OCI-LY1 (cell line): ENCODE measurements at regions not wholly inside any gene's neighbourhood (a gene's known extent, or its start where the extent isn't known, plus 50 kb on each side); places are given as distances from the start of the nearest gene placed in this dataset.

ENCODE experiments used
- H2AFZ ChIP-seq: fragments of 200-600 bp; sonication (generic), shearing (Covaris generic); 2 replicates; pipeline ENCODE4 v1.6.0; 2014; ENCODE audit warnings: antibody characterized with exemption, mild to moderate bottlenecking, low read length
- H3F3A ChIP-seq: fragments of 200-600 bp; sonication (generic), shearing (Covaris generic); 2 replicates; pipeline ENCODE4 v1.6.0; 2014; ENCODE audit warnings: mild to moderate bottlenecking, antibody characterized with exemption, low read length, moderate library complexity; ENCODE audit not compliant: insufficient read depth
- H3K27ac ChIP-seq: fragments of 200-600 bp; sonication (generic); 2 replicates; pipeline ENCODE4 v1.5.1; 2014; ENCODE audit warnings: low read length, mixed run types, mild to moderate bottlenecking, low read depth; ENCODE audit not compliant: poor library complexity, severe bottlenecking
- H3K27me3 ChIP-seq: fragments of 200-600 bp; sonication (generic); 2 replicates; pipeline ENCODE4 v1.6.0; 2014; ENCODE audit warnings: antibody characterized with exemption, mild to moderate bottlenecking, low read length, moderate library complexity; ENCODE audit not compliant: insufficient read depth
- H3K36me3 ChIP-seq: fragments of 200-600 bp; sonication (generic); 2 replicates; pipeline ENCODE4 v1.6.1; 2014; ENCODE audit warnings: mild to moderate bottlenecking, antibody characterized with exemption, low read length, moderate library complexity, mixed read lengths; ENCODE audit not compliant: insufficient read depth
- H3K4me1 ChIP-seq: fragments of 200-600 bp; sonication (generic); 2 replicates; pipeline ENCODE4 v1.5.1; 2014; ENCODE audit warnings: mild to moderate bottlenecking, low read length, moderate library complexity; ENCODE audit not compliant: insufficient read depth, severe bottlenecking
- H3K4me2 ChIP-seq: fragments of 200-600 bp; sonication (generic), shearing (Covaris generic); 2 replicates; pipeline ENCODE4 v1.6.1; 2014; ENCODE audit warnings: low read length
- H3K4me3 ChIP-seq: fragments of 200-600 bp; sonication (generic); 2 replicates; pipeline ENCODE4 v1.5.1; 2014; ENCODE audit warnings: low read length, low read depth, mild to moderate bottlenecking, mixed read lengths; ENCODE audit not compliant: poor library complexity, severe bottlenecking
- H3K79me2 ChIP-seq: fragments of 200-600 bp; shearing (Covaris generic); 2 replicates; pipeline ENCODE4 v1.6.1; 2016; ENCODE audit warnings: mixed run types, low read length, mixed read lengths; ENCODE audit not compliant: insufficient read depth
- H3K9ac ChIP-seq: fragments of 200-600 bp; sonication (generic), shearing (Covaris generic); 2 replicates; pipeline ENCODE4 v1.6.1; 2014; ENCODE audit warnings: mild to moderate bottlenecking, low read length, mixed read lengths
- H3K9me2 ChIP-seq: fragments of 200-600 bp; sonication (generic), shearing (Covaris generic); 2 replicates; pipeline ENCODE4 v1.6.1; 2014; ENCODE audit warnings: low read depth, mild to moderate bottlenecking, low read length, mixed read lengths
- H3K9me3 ChIP-seq: fragments of 200-600 bp; shearing (Covaris generic); 2 replicates; pipeline ENCODE4 v1.6.1; 2014; ENCODE audit warnings: low read length, mixed read lengths
- H4K20me1 ChIP-seq: fragments of 200-600 bp; sonication (generic), shearing (Covaris generic); 2 replicates; pipeline ENCODE4 v1.6.0; 2016; ENCODE audit warnings: mild to moderate bottlenecking, low read length; ENCODE audit not compliant: insufficient read depth
- CTCF ChIP-seq: fragments of 200-600 bp; sonication (generic), shearing (Covaris generic); IDR thresholded peaks from 2 replicates; pipeline ENCODE4 v1.5.1; 2017; ENCODE audit warnings: mild to moderate bottlenecking, antibody characterized with exemption, low read length, moderate library complexity, mixed read lengths
- EZH2 ChIP-seq: fragments of 200-600 bp; sonication (generic), shearing (Covaris generic); IDR thresholded peaks from 2 replicates; pipeline ENCODE4 v1.8.0; 2017; ENCODE audit warnings: borderline replicate concordance, mixed run types, mild to moderate bottlenecking, antibody characterized with exemption, low read length, moderate library complexity, mixed read lengths

GRCh38 chr12:41799671-41800070 lies 345.0 kb downstream of the GXYLT1 start:
- no peak overlapping the region for H3K4me2 ChIP-seq
- H3K4me1 ChIP-seq, result no peaks in the 10 kb centered on the region
- no peaks in the 10 kb centered on the region for H3K9me3 ChIP-seq
- H3K36me3 ChIP-seq, result no peaks in the 10 kb centered on the region
- no peak overlapping the region for H3K4me3 ChIP-seq
- H3K27ac ChIP-seq, result no peak overlapping the region
- no peaks in the 10 kb centered on the region for H3F3A ChIP-seq
- H4K20me1 ChIP-seq, result no peaks in the 10 kb centered on the region
- no peaks in the 10 kb centered on the region for H3K27me3 ChIP-seq
- H2AFZ ChIP-seq, result no peak overlapping the region
- H3K9me2 ChIP-seq, result no peaks in the 10 kb centered on the region
- no peak overlapping the region for H3K9ac ChIP-seq
- TF ChIP-seq EZH2, result no peak
- TF ChIP-seq CTCF, result no peak
- no peaks in the 10 kb centered on the region for H3K79me2 ChIP-seq

GRCh38 chr12:41795910-41796309 lies 348.8 kb downstream of the GXYLT1 start:
- H3K27ac ChIP-seq, result no peak overlapping the region
- peak; percentile 31; the same call in 1 of the 2 replicates for TF ChIP-seq CTCF
- no peak for TF ChIP-seq EZH2
- H3K4me1 ChIP-seq, result no peaks in the 10 kb centered on the region
- H3K27me3 ChIP-seq, result no peaks in the 10 kb centered on the region
- no peaks in the 10 kb centered on the region for H3K9me2 ChIP-seq
- no peaks in the 10 kb centered on the region for H3K79me2 ChIP-seq
- no peaks in the 10 kb centered on the region for H3F3A ChIP-seq
- H4K20me1 ChIP-seq, result no peaks in the 10 kb centered on the region
- no peak overlapping the region for H3K4me3 ChIP-seq
- no peak overlapping the region for H3K9ac ChIP-seq
- H3K36me3 ChIP-seq, result no peaks in the 10 kb centered on the region; the same call in 1 of the 2 replicates
- peaks cover 3% of the 10 kb centered on the region; the same call in 1 of the 2 replicates for H3K9me3 ChIP-seq
- H2AFZ ChIP-seq, result no peak overlapping the region
- H3K4me2 ChIP-seq, result no peak overlapping the region

- no peak overlapping the region for H3K4me2 ChIP-seq
- no peaks in the 10 kb centered on the region for H4K20me1 ChIP-seq
- no peaks in the 10 kb centered on the region for H3K4me1 ChIP-seq
- H3K9ac ChIP-seq, result no peak overlapping the region
- H3F3A ChIP-seq, result no peaks in the 10 kb centered on the region
- no peak overlapping the region for H2AFZ ChIP-seq
- H3K27ac ChIP-seq, result no peak overlapping the region
- peaks cover 3% of the 10 kb centered on the region; the same call in 1 of the 2 replicates for H3K9me3 ChIP-seq
- H3K9me2 ChIP-seq, result no peaks in the 10 kb centered on the region
- H3K79me2 ChIP-seq, result no peaks in the 10 kb centered on the region
- H3K4me3 ChIP-seq, result no peak overlapping the region
- no peaks in the 10 kb centered on the region; the same call in 1 of the 2 replicates for H3K36me3 ChIP-seq
- TF ChIP-seq CTCF, result no peak
- no peak for TF ChIP-seq EZH2
- H3K27me3 ChIP-seq, result no peaks in the 10 kb centered on the region
Observed at GRCh38 chr12:41795051-41795600, 349.5 kb downstream of the GXYLT1 start.
